Rectal smooth muscle tissue (tissue), 1 donor: ENCODE measurements at regions not wholly inside any gene's neighbourhood (a gene's known extent, or its start where the extent isn't known, plus 50 kb on each side); places are given as distances from the start of the nearest gene placed in this dataset.
"Not testable (repeated sequence)": the region's sequence is repeated elsewhere in the genome, so short reads cannot be mapped to it uniquely, and the experiment has no call there.

ENCODE experiments used
- H3K27ac ChIP-seq: one replicate; pipeline ENCODE4 v1.7.0; 2013; ENCODE audit warnings: low read depth, low read length, inconsistent platforms
- H3K27me3 ChIP-seq: one replicate; pipeline ENCODE4 v1.7.0; 2013; ENCODE audit warnings: low read length; ENCODE audit not compliant: control insufficient read depth, insufficient read depth
- H3K36me3 ChIP-seq: one replicate; pipeline ENCODE4 v1.7.0; 2013; ENCODE audit warnings: low read length; ENCODE audit not compliant: control insufficient read depth, insufficient read depth
- H3K4me1 ChIP-seq: one replicate; pipeline ENCODE4 v1.7.0; 2013; ENCODE audit warnings: low read length; ENCODE audit not compliant: control insufficient read depth, insufficient read depth
- H3K4me3 ChIP-seq: one replicate; pipeline ENCODE4 v1.7.0; 2013; ENCODE audit warnings: low read length
- H3K9ac ChIP-seq: one replicate; pipeline ENCODE4 v1.7.0; 2013; ENCODE audit warnings: low read length

- Histone ChIP-seq H3K36me3 (no peaks in the 10 kb centered on the region), H3K27ac (no peak overlapping the region), H3K9ac (no peak overlapping the region), H3K4me1 (no peaks in the 10 kb centered on the region), H3K4me3 (no peak overlapping the region), H3K27me3 (no peaks in the 10 kb centered on the region)
Measured at GRCh38 chr13:72567566-72567965, 159.9 kb downstream of the MZT1 start.

- no peak overlapping the region for H3K27ac ChIP-seq
- no peaks in the 10 kb centered on the region for H3K36me3 ChIP-seq
- H3K9ac ChIP-seq = no peak overlapping the region
- no peaks in the 10 kb centered on the region for H3K27me3 ChIP-seq
- H3K4me3 ChIP-seq = no peak overlapping the region
- no peaks in the 10 kb centered on the region for H3K4me1 ChIP-seq
Measured at GRCh38 chr13:72566526-72566925, 160.9 kb downstream of the MZT1 start.

GRCh38 chr13:72565893-72566292 lies 161.5 kb downstream of the MZT1 start:
- no peaks in the 10 kb centered on the region for H3K4me1 ChIP-seq
- H3K9ac ChIP-seq = no peak overlapping the region
- H3K36me3 ChIP-seq = no peaks in the 10 kb centered on the region

GRCh38 chr13:72562686-72563085 lies 164.7 kb downstream of the MZT1 start:
- Histone ChIP-seq H3K4me1 (no peaks in the 10 kb centered on the region), H3K27me3 (no peaks in the 10 kb centered on the region), H3K4me3 (no peak overlapping the region), H3K36me3 (no peaks in the 10 kb centered on the region), H3K9ac (no peak overlapping the region), H3K27ac (no peak overlapping the region)

More at GRCh38 chr13:72565893-72566292, 161.5 kb downstream of the MZT1 start:
- Histone ChIP-seq H3K27me3 (no peaks in the 10 kb centered on the region), H3K27ac (no peak overlapping the region), H3K4me3 (no peak overlapping the region)

GRCh38 chr13:72561791-72562190 lies 165.6 kb downstream of the MZT1 start:
- Histone ChIP-seq H3K27me3 (no peaks in the 10 kb centered on the region), H3K4me3 (no peak overlapping the region), H3K27ac (no peak overlapping the region), H3K36me3 (no peaks in the 10 kb centered on the region), H3K4me1 (no peaks in the 10 kb centered on the region), H3K9ac (no peak overlapping the region)

- Histone ChIP-seq H3K27me3 (no peaks in the 10 kb centered on the region), H3K9ac (no peak overlapping the region), H3K36me3 (no peaks in the 10 kb centered on the region), H3K4me1 (no peaks in the 10 kb centered on the region), H3K27ac (no peak overlapping the region), H3K4me3 (no peak overlapping the region)
Measured at GRCh38 chr13:72559716-72560115, 167.7 kb downstream of the MZT1 start.

GRCh38 chr13:72556945-72557344 lies 170.5 kb downstream of the MZT1 start:
- H3K4me1 ChIP-seq = no peaks in the 10 kb centered on the region
- H3K36me3 ChIP-seq = no peaks in the 10 kb centered on the region
- H3K27ac ChIP-seq = no peak overlapping the region
- no peak overlapping the region for H3K4me3 ChIP-seq
- H3K27me3 ChIP-seq = no peaks in the 10 kb centered on the region
- H3K9ac ChIP-seq = no peak overlapping the region

- no peak overlapping the region for H3K9ac ChIP-seq
- no peak overlapping the region for H3K4me3 ChIP-seq
- no peaks in the 10 kb centered on the region for H3K27me3 ChIP-seq
- H3K27ac ChIP-seq = no peak overlapping the region
- no peaks in the 10 kb centered on the region for H3K36me3 ChIP-seq
- H3K4me1 ChIP-seq = no peaks in the 10 kb centered on the region
Measured at GRCh38 chr13:72555601-72556000, 171.8 kb downstream of the MZT1 start.

GRCh38 chr13:72552731-72553130 lies 174.7 kb downstream of the MZT1 start:
- Histone ChIP-seq H3K36me3 (no peaks in the 10 kb centered on the region), H3K4me3 (no peak overlapping the region), H3K27me3 (no peaks in the 10 kb centered on the region), H3K9ac (no peak overlapping the region), H3K4me1 (no peaks in the 10 kb centered on the region), H3K27ac (no peak overlapping the region)

GRCh38 chr13:72545895-72546294 lies 181.5 kb downstream of the MZT1 start:
- H3K9ac ChIP-seq, H3K36me3 ChIP-seq, H3K27me3 ChIP-seq: not testable (repeated sequence)

GRCh38 chr13:72545030-72545719 lies 182.3 kb downstream of the MZT1 start:
- Histone ChIP-seq H3K27ac (no peak overlapping the region), H3K4me1 (no peaks in the 10 kb centered on the region)

More at GRCh38 chr13:72545895-72546294, 181.5 kb downstream of the MZT1 start:
- H3K4me1 ChIP-seq, H3K27ac ChIP-seq, H3K4me3 ChIP-seq: not testable (repeated sequence)

GRCh38 chr13:72544042-72544441 lies 183.4 kb downstream of the MZT1 start:
- no peaks in the 10 kb centered on the region for H3K27me3 ChIP-seq
- no peak overlapping the region for H3K27ac ChIP-seq
- H3K36me3 ChIP-seq = no peaks in the 10 kb centered on the region

More at GRCh38 chr13:72545030-72545719, 182.3 kb downstream of the MZT1 start:
- H3K36me3 ChIP-seq = no peaks in the 10 kb centered on the region
- H3K4me3 ChIP-seq = no peak overlapping the region
- no peaks in the 10 kb centered on the region for H3K27me3 ChIP-seq
- no peak overlapping the region for H3K9ac ChIP-seq

GRCh38 chr13:72542241-72542640 lies 185.2 kb downstream of the MZT1 start:
- Histone ChIP-seq H3K9ac (no peak overlapping the region), H3K4me3 (no peak overlapping the region), H3K36me3 (no peaks in the 10 kb centered on the region), H3K27ac (no peak overlapping the region), H3K27me3 (no peaks in the 10 kb centered on the region), H3K4me1 (no peaks in the 10 kb centered on the region)

More at GRCh38 chr13:72544042-72544441, 183.4 kb downstream of the MZT1 start:
- Histone ChIP-seq H3K9ac (no peak overlapping the region), H3K4me3 (no peak overlapping the region), H3K4me1 (no peaks in the 10 kb centered on the region)
